ENCODE measurements at regions not wholly inside any gene's neighbourhood (a gene's known extent, or its start where the extent isn't known, plus 50 kb on each side); places are given as distances from the start of the nearest gene placed in this dataset.

- TF ChIP-seq, protein P1, sequence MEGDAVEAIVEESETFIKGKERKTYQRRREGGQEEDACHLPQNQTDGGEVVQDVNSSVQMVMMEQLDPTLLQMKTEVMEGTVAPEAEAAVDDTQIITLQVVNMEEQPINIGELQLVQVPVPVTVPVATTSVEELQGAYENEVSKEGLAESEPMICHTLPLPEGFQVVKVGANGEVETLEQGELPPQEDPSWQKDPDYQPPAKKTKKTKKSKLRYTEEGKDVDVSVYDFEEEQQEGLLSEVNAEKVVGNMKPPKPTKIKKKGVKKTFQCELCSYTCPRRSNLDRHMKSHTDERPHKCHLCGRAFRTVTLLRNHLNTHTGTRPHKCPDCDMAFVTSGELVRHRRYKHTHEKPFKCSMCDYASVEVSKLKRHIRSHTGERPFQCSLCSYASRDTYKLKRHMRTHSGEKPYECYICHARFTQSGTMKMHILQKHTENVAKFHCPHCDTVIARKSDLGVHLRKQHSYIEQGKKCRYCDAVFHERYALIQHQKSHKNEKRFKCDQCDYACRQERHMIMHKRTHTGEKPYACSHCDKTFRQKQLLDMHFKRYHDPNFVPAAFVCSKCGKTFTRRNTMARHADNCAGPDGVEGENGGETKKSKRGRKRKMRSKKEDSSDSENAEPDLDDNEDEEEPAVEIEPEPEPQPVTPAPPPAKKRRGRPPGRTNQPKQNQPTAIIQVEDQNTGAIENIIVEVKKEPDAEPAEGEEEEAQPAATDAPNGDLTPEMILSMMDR (IDR thresholded peaks at IDR 0.05; ENCODE audit: low read depth, low read length): no peak
- no peak for TF ChIP-seq EZH2phosphoT487 (IDR thresholded peaks at IDR 0.05; ENCODE audit: low read depth)
Observed at GRCh38 chr13:84686458-84686857, 804.2 kb upstream of the SLITRK1 start.
